GM13976 (cell line): ENCODE measurements at regions not wholly inside any gene's neighbourhood (a gene's known extent, or its start where the extent isn't known, plus 50 kb on each side); places are given as distances from the start of the nearest gene placed in this dataset.

ENCODE experiments used
- DNase-seq: peaks from one replicate; pipeline ENCODE4 v3.0.0; 2012; ENCODE audit warnings: low spot score
- in situ Hi-C: fragments of 300-500 bp; cut with MboI; formaldehyde crosslinking; loops from one replicate; pipeline ENCODE4 v1.12.0; 2022; ENCODE audit warnings: low sequenced_read_pairs, mixed read lengths, inconsistent platforms; ENCODE audit not compliant: unreplicated experiment
- TF ChIP-seq, protein P1 (sequence below): IDR thresholded peaks from 2 replicates; pipeline ENCODE4 v1.5.1; 2012; ENCODE audit warnings: borderline replicate concordance, mild to moderate bottlenecking; ENCODE audit not compliant: insufficient read depth; ENCODE audit errors: extremely low read depth, missing control alignments, control extremely low read depth

DNA sequence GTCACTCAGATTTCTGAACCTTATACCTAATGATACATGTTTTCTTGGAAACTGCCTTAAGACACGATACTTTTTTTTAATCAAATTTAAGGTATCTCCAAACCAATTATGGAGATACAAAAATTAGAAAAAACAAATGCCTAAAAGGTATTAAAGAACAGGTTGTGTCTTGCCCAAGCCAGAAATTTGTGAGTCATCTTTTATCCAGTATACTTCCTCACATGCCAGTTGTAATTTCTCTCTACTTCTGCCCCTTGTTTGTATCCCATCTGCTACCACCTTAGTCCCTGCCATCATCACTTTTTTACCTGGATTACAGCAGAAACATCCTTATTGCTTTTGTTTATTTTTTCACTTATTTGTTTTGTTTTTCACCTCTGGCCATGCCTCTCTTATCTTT lies 571.2 kb upstream of the DAB2 start:
- no peak for DNase-seq
- TF ChIP-seq, protein P1, sequence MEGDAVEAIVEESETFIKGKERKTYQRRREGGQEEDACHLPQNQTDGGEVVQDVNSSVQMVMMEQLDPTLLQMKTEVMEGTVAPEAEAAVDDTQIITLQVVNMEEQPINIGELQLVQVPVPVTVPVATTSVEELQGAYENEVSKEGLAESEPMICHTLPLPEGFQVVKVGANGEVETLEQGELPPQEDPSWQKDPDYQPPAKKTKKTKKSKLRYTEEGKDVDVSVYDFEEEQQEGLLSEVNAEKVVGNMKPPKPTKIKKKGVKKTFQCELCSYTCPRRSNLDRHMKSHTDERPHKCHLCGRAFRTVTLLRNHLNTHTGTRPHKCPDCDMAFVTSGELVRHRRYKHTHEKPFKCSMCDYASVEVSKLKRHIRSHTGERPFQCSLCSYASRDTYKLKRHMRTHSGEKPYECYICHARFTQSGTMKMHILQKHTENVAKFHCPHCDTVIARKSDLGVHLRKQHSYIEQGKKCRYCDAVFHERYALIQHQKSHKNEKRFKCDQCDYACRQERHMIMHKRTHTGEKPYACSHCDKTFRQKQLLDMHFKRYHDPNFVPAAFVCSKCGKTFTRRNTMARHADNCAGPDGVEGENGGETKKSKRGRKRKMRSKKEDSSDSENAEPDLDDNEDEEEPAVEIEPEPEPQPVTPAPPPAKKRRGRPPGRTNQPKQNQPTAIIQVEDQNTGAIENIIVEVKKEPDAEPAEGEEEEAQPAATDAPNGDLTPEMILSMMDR = no peak
- in situ Hi-C loops = no loop called here

GRCh38 chr5:39992617-39993202 lies 567.9 kb upstream of the DAB2 start:
- in situ Hi-C loops = no loop called here
- no peak for DNase-seq
- TF ChIP-seq, protein P1 = no peak

- no peak for DNase-seq
- in situ Hi-C loops = no loop called here
Measured at GRCh38 chr5:39986614-39987013, 561.8 kb upstream of the DAB2 start.

GRCh38 chr5:39980056-39980455 lies 555.3 kb upstream of the DAB2 start:
- no peak for DNase-seq
- in situ Hi-C loops = no loop called here
- TF ChIP-seq, protein P1 = no peak

More at GRCh38 chr5:39986614-39987013, 561.8 kb upstream of the DAB2 start:
- TF ChIP-seq, protein P1 = no peak

- DNase-seq = no peak
- in situ Hi-C loops = no loop called here
- TF ChIP-seq, protein P1 = no peak
Measured at GRCh38 chr5:39977066-39977655, 552.4 kb upstream of the DAB2 start.

DNA sequence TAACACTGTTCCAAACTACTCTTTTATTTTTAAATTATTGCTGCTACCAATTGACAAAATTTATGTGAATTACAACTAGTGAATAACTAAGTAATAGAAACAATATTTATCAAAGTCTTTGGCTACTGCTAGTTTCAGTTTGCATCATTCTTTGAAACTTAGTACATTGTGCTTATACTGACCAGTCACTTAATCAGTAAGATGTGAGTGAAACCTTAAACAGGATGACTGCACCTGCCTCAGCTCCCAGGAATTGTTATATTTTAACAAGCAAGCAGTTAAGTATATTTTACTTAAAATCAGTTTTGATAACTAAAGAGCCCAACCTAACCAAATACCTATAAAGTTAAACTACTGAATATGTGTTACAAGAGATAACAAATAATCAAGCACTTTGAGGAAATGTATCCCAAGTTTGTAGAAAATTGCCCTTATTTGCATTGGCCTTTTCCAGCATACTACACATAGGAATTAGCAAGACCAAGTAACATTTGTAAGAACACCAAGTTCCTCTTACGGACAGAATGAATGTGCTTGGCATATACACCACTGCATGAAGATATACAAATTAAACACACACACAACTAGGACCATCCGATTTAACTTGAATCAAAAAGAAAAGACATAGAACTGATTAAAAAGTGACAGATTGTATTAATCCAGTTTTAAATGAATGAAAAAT lies 545.5 kb upstream of the DAB2 start:
- in situ Hi-C loops = no loop called here
- TF ChIP-seq, protein P1 = no peak
- DNase-seq = no peak
